GM18505 (cell line): ENCODE measurements at regions not wholly inside any gene's neighbourhood (a gene's known extent, or its start where the extent isn't known, plus 50 kb on each side); places are given as distances from the start of the nearest gene placed in this dataset.

ENCODE experiments used
- ATAC-seq: cut with Tn5 transposase; IDR thresholded peaks from one replicate; pipeline ENCODE4 v1.9.1; 2021; ENCODE audit not compliant: unreplicated experiment
- POLR2A ChIP-seq: IDR thresholded peaks from 4 replicates; pipeline ENCODE4 v1.6.1; 2011; ENCODE audit warnings: borderline replicate concordance; ENCODE audit not compliant: insufficient read depth, insufficient read length; ENCODE audit errors: extremely low read depth

GRCh38 chr5:66407765-66408164, 188.4 kb upstream of the MAST4 start:
- ATAC-seq = no peak
- no peak for TF ChIP-seq POLR2A

GRCh38 chr5:66408576-66408975, 187.6 kb upstream of the MAST4 start:
- no peak for ATAC-seq
- no peak for TF ChIP-seq POLR2A

- no peak for ATAC-seq
- TF ChIP-seq POLR2A = no peak
These were observed 186.1 kb upstream of the MAST4 start for GRCh38 chr5:66410122-66410521.

- TF ChIP-seq POLR2A = no peak
- ATAC-seq = no peak
These were observed 184.5 kb upstream of the MAST4 start for GRCh38 chr5:66411701-66412100.

- no peak for ATAC-seq
These were observed 182.3 kb upstream of the MAST4 start for GRCh38 chr5:66413931-66414330.

GRCh38 chr5:66415208-66415607, 181.0 kb upstream of the MAST4 start:
- TF ChIP-seq POLR2A = no peak
- ATAC-seq = no peak

More at GRCh38 chr5:66413931-66414330, 182.3 kb upstream of the MAST4 start:
- no peak for TF ChIP-seq POLR2A

GRCh38 chr5:66416698-66417097, 179.5 kb upstream of the MAST4 start:
- ATAC-seq = no peak
- no peak for TF ChIP-seq POLR2A

GRCh38 chr5:66417781-66418180, 178.4 kb upstream of the MAST4 start:
- no peak for TF ChIP-seq POLR2A

GRCh38 chr5:66423484-66423883, 172.7 kb upstream of the MAST4 start:
- ATAC-seq = no peak
- no peak for TF ChIP-seq POLR2A

More at GRCh38 chr5:66417781-66418180, 178.4 kb upstream of the MAST4 start:
- no peak for ATAC-seq

- TF ChIP-seq POLR2A = no peak
- no peak for ATAC-seq
These were observed 170.4 kb upstream of the MAST4 start for GRCh38 chr5:66425842-66426241.

GRCh38 chr5:66426259-66427138, 169.7 kb upstream of the MAST4 start:
- ATAC-seq = no peak

GRCh38 chr5:66427139-66427442, 169.1 kb upstream of the MAST4 start:
- TF ChIP-seq POLR2A = no peak

More at GRCh38 chr5:66426259-66427138, 169.7 kb upstream of the MAST4 start:
- TF ChIP-seq POLR2A = no peak

GRCh38 chr5:66436721-66437120, 159.5 kb upstream of the MAST4 start:
- TF ChIP-seq POLR2A = no peak
- ATAC-seq = no peak

More at GRCh38 chr5:66427139-66427442, 169.1 kb upstream of the MAST4 start:
- ATAC-seq = no peak

- no peak for TF ChIP-seq POLR2A
- no peak for ATAC-seq
These were observed 158.1 kb upstream of the MAST4 start for GRCh38 chr5:66438087-66438486.

- no peak for TF ChIP-seq POLR2A
- ATAC-seq = no peak
These were observed 157.5 kb upstream of the MAST4 start for GRCh38 chr5:66438696-66439095.

GRCh38 chr5:66440202-66440680, 156.0 kb upstream of the MAST4 start:
- TF ChIP-seq POLR2A = no peak
- peak; percentile 64 for ATAC-seq
